ENCODE measurements at regions not wholly inside any gene's neighbourhood (a gene's known extent, or its start where the extent isn't known, plus 50 kb on each side); places are given as distances from the start of the nearest gene placed in this dataset.

- H3K9me3 ChIP-seq, result no peaks in the 10 kb centered on the region
Observed at GRCh38 chr18:53752781-53753367, 471.6 kb downstream of the MBD2 start.

GRCh38 chr18:53749766-53750165 lies 474.7 kb downstream of the MBD2 start:
- Histone ChIP-seq H3K9me3 (no peaks in the 10 kb centered on the region), H3K4me1 (no peaks in the 10 kb centered on the region), H3K27me3 (no peaks in the 10 kb centered on the region), H3K36me3 (no peaks in the 10 kb centered on the region), H3K4me3 (ENCODE audit: low read depth, low read length) (no peak overlapping the region)
- no peak for DNase-seq
- no peak for TF ChIP-seq CTCF (IDR thresholded peaks at IDR 0.05; ENCODE audit: low read depth, low read length)

More at GRCh38 chr18:53752781-53753367, 471.6 kb downstream of the MBD2 start:
- Histone ChIP-seq H3K4me1 (no peaks in the 10 kb centered on the region), H3K27me3 (no peaks in the 10 kb centered on the region), H3K36me3 (no peaks in the 10 kb centered on the region), H3K4me3 (ENCODE audit: low read depth, low read length) (no peak overlapping the region)
- DNase-seq, result no peak
- no peak for TF ChIP-seq CTCF (IDR thresholded peaks at IDR 0.05; ENCODE audit: low read depth, low read length)

GRCh38 chr18:53747663-53748160 lies 476.8 kb downstream of the MBD2 start:
- H3K9me3 ChIP-seq, result no peaks in the 10 kb centered on the region
- H3K4me1 ChIP-seq, result no peaks in the 10 kb centered on the region
- no peak overlapping the region for H3K4me3 ChIP-seq (ENCODE audit: low read depth, low read length)
- no peak for DNase-seq
- no peaks in the 10 kb centered on the region for H3K27me3 ChIP-seq
- no peak for TF ChIP-seq CTCF (IDR thresholded peaks at IDR 0.05; ENCODE audit: low read depth, low read length)
- no peaks in the 10 kb centered on the region for H3K36me3 ChIP-seq

GRCh38 chr18:53747210-53747609 lies 477.3 kb downstream of the MBD2 start:
- H3K27me3 ChIP-seq, result no peaks in the 10 kb centered on the region
- H3K36me3 ChIP-seq, result no peaks in the 10 kb centered on the region
- TF ChIP-seq CTCF (IDR thresholded peaks at IDR 0.05; ENCODE audit: low read depth, low read length), result no peak
- no peaks in the 10 kb centered on the region for H3K4me1 ChIP-seq
- no peak for DNase-seq
- no peak overlapping the region for H3K4me3 ChIP-seq (ENCODE audit: low read depth, low read length)
- no peaks in the 10 kb centered on the region for H3K9me3 ChIP-seq

- no peak for TF ChIP-seq CTCF (IDR thresholded peaks at IDR 0.05; ENCODE audit: low read depth, low read length)
- Histone ChIP-seq H3K27me3 (no peaks in the 10 kb centered on the region), H3K36me3 (no peaks in the 10 kb centered on the region), H3K4me3 (ENCODE audit: low read depth, low read length) (no peak overlapping the region), H3K4me1 (no peaks in the 10 kb centered on the region), H3K9me3 (no peaks in the 10 kb centered on the region)
- no peak for DNase-seq
Observed at GRCh38 chr18:53745986-53746385, 478.5 kb downstream of the MBD2 start.

GRCh38 chr18:53745224-53745967 lies 479.1 kb downstream of the MBD2 start:
- Histone ChIP-seq H3K4me3 (ENCODE audit: low read depth, low read length) (no peak overlapping the region), H3K36me3 (no peaks in the 10 kb centered on the region), H3K27me3 (no peaks in the 10 kb centered on the region), H3K4me1 (no peaks in the 10 kb centered on the region), H3K9me3 (no peaks in the 10 kb centered on the region)
- DNase-seq, result no peak
- no peak for TF ChIP-seq CTCF (IDR thresholded peaks at IDR 0.05; ENCODE audit: low read depth, low read length)

All from BE2C (cell line).